ENCODE measurements at regions not wholly inside any gene's neighbourhood (a gene's known extent, or its start where the extent isn't known, plus 50 kb on each side); places are given as distances from the start of the nearest gene placed in this dataset.

DNA sequence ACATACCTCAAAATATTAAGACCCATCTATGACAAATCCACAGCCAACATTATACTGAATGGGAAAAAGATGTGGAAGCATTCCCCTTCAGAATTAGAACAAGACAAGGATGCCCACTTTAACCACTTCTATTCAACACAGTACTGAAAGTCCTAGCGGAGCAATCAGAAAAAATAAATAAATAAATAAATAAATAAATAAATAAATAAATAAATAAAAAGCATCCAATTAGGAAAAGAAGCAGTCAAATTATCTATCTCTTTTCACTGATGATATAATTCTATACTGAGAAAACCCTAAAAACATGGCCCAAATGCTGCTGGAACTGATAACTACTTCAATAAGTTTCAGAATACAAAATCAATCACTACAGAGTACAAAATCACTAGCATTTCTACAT is 67.5 kb downstream of the PRR32 start:
- DNase-seq, result no peak

DNA sequence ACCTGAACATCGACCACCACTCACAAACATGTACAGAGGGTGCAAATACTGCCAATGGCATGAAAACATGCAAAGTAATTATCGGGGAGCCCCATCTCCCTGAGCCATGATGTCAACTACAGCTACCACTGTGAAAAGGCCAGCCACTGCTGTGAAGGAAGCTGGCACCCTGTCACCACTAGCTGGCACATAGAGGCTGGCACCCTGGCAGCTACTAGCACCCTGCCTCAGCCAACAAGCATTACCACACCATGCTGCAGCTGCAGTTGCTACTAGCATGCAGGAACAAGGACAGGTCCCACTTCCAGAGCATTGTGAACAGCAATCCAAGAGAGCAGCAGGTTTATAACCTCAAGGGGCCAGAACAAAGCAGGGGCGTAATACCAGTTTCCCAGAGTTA is 81.4 kb downstream of the PRR32 start:
- no peak for DNase-seq

DNA sequence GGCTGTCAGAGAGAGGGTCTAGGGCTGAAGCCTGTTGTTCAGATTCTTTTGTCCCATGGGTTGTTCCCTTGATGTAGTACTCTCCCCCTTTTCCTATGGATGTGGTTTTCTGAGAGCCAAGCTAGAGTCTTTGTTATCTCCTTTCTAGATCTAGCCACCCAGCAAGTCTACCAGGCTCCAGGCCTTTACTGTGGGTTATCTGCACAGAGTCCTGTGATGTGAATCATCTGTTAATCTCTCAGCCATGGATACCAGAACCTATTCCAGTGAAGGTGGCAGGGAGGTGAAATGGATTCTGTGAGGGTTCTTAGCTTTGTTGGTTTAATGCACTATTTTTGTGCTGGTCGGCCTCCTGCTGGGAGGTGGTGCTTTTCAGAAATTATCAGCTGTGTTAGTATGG is 109.5 kb downstream of the PRR32 start:
- DNase-seq, result no peak

DNA sequence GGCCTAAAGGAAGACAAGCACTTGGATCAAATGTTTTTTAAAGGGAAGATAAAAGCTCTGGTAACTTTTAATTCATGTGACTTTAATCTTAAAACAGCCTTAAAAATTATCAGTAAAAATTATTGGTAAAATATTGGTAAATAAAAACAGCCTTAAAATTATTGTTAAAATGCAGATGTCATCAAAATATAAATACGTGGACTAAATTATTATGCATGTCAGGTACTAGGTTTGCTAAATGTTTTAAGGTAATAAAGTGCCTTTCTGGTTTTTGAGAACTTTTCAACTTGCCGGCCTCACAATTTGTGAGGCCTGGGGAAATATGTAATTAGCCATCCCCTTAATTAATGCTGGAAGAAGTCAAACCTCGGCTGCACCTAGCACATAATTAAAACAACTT is 147.7 kb downstream of the PRR32 start:
- DNase-seq, result no peak

DNA sequence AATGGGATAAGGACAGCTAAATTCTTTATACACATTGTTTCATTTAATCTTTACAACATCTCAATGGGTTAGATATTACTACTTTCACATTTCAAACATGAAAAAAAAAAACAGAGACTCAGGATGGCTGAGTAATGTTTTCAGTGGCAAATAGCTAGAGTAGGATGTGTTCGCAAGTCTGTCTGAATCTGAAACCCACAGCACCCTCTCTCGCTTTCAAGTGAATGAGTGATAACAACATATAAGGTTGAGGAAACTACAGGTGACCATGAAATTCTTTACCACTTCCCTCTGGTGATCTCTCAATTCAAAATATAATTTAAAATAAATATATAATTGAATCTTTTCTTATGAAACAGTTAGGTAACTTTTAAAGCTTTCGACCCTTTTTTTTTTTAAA is 162.6 kb downstream of the PRR32 start:
- no peak for DNase-seq

DNA sequence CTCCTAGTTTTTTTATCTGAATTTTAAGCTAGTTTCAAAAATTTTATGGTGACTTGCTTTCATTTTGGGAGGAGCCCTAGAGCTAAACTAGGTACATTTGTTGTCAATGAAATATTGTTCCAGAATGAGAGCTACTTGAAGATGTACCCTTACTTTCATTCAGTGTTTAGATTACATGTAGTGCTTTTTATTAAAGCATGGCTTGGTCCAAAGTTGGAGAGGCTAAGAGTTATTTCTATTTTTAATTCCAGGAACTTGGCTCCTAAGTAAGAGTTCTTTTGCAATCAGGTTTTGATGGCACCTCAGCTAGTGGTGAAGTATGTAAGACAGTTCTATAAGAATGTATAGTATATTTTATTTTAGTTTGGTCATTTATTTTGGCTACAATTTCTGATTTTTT is 165.5 kb downstream of the PRR32 start:
- no peak for DNase-seq

DNA sequence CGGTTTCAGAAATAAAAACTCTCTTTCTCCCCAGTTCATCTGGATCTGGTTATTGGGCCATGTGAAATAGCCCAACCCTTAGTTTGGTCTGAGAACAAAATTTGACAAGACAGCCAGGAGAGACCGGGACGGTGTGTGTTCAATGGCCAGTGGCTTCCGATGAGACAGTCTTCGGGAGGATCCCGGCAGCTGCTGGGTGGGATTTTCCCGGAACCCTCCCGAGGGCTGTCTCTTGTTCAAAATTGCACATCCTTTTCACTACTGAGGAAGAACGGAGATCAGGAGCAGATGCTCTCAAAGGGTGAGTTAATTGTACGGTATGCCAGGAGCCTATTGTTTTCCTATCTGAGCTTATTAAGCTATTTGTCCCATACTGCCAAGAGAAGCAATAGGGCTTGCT is 166.5 kb downstream of the PRR32 start:
- DNase-seq, result no peak

DNA sequence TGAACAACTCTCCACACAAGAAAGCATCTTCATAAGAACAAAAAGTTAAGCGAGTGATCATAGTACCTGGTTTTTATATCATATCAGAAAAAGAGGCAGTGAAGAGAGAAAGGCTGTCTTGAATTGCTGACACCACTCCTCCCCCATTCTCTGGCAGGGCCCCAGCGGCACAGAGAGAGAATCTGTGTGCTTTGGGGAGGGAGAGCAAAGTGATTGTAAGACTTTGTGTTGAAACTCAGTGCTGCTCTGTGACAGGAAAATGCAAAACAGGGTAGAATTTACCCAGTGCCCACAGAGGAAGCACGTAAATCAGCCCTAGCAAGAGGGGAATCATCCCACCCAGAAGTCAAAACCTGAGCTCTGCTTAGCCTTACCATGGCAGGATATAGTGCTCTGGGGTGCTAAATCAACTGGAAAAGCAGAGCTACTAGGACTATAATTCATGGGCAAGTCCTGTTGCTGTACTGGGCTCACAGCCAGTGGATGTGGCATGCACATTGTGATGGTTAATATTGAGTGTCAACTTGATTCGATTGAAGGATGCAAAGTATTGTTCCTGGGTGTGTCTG is 174.6 kb downstream of the PRR32 start:
- no peak for DNase-seq

DNA sequence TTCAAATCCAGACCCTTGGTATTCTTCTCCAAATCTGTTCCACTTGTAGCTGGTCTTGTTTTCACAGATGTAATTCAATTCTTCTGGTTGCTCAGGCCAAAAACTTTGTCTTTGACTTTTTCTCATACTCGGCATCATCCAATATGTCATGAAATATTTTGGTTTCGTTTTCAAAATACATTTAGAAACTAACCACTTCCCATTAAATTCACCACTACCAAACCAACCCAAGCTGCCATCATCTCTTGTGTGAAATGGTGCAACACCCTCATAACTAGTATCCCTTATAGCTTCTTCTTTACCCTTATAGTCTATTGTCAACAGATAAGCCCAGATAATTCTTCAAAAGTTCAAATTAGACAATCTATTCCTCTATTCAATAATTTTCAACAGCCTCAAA is 192.1 kb downstream of the PRR32 start:
- DNase-seq, result no peak

DNA sequence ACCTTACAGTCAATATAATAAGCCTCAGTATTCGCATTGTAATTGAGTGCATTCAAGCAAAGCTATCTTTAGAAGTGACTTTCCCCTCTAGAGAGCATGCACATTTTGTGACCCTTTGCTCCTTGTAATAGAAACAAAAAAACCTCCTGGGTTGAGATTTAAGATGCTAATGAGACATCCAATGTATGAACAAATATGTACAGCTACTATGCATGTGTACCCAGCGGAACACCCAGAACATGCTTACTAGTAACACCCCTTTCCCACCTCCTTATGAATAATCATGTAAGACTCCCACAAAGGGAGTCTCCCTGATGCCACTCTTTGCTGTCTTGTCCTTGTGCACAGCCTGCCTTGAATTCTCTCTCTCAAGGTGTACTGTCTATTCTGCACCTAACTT is 205.5 kb downstream of the PRR32 start:
- DNase-seq, result no peak

DNA sequence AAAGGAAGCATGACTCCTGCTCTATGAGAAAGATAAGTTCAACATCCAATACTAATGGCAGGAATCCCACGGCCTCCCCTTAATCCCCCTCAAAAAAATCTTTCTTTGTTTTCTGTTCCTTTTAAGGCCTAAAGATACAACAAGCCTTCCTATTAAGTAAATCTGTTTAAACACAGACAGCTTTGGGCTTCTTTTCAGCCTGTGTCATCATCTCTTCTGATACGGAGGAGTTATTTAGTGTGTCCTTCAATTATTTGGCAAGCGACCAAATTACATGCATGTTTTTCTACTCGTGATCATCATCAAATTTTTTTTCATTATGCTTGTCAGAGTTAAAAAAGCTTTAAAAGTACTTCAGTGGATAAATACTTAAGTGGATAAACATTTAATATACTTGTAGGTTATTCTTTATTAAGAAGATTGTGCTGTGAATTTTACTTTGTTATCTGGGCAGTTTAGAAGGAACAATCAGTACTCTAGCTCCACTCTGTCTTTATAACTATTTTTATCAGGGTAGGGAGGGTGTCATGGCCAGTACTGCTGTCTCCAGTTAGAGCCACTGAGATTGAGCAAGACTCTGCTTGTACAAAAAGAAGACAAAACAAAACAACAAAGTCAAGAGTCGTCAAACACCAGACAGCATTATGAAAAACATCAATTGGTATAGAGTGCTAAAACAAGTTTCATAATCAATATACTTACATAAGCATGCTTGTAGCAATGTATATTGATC is 210.7 kb downstream of the PRR32 start:
- DNase-seq, result peak; percentile 11

DNA sequence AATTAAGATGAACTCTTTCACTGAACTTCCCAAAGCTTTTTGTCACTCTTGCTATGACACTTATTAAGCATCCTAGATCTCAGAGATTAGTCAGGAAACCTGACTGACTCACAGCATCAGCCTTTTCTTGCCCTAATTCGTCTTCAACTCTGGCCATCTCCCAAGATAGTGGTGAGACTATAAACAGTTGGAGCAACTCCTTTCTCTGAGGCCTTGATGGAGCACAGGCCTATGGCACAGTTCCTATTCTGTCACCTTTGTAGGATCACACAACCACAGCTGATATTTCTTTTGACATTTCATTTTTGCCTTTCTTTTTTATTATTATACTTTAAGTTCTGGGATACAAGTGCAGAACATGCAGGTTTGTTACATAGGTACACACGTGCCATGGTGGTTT is 217.6 kb downstream of the PRR32 start:
- DNase-seq, result peak; percentile 19

DNA sequence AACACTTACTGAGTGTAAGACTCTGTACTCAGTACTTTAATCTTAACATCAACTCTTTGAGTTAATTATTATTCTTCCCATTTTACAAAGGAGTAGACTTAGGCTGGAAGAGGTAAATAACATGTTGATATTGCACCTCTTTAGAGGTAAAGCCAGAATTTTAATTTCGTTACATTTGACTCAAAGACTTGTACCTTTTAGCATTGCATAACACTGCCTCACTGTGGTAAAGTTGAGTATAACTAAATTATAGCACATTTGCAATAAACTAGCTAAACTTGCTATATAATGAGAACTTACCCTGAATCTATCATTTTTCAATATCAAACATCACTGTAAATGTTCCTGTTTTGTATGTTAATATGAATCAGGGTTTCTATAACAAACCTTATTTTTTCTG is 218.5 kb downstream of the PRR32 start:
- DNase-seq, result no peak

DNA sequence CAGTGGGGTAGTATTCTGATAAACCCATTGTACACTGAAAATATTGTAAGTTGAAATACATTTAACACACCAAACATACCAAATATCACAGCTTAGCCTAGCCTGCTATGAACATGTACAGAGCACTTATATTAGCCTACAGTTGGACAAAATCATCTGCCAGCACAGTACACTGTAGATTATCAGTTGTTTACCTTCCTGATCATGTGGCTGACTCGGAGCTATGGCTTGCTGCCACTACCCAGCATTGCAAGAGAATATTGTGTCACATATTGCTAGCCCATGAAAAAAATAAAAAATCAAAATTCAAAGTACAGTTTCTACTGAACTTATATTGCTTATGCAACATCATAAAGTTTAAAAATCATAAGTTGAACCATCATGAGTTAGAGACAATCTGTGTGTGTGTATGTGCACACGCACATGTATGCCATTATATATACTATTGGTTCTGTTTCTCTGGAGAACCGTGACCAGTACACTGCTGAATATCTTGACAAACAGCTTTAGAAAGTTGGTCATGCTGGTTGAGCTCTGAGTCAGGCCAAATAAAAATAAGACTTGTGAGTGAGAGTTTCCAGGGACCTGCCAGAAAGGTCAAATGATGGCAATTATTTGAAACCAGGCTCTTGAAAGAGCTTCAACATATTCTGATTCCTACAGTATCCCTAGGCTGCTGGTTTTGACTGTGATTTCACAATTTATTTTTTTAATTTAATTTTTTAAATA is 238.5 kb downstream of the PRR32 start:
- no peak for DNase-seq

DNA sequence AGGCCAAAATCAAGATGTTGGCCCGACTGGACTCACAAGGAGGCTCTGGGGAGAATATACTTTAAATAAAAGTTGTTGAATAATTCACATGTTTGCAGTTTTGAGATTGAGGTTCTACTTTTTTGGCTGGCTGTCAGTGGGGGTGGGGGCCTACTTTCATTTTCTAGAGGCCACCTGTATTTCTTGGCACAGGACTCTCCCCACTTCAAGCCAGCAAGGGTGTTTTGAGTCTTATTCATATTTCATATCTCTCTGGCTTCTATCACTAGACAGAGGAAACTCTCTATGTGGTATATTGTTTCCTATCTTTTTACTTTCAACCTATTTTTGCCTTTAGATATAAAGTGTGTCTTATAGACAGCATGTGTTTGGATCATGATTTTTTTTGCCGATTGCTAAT is 266.4 kb downstream of the PRR32 start:
- no peak for DNase-seq

DNA sequence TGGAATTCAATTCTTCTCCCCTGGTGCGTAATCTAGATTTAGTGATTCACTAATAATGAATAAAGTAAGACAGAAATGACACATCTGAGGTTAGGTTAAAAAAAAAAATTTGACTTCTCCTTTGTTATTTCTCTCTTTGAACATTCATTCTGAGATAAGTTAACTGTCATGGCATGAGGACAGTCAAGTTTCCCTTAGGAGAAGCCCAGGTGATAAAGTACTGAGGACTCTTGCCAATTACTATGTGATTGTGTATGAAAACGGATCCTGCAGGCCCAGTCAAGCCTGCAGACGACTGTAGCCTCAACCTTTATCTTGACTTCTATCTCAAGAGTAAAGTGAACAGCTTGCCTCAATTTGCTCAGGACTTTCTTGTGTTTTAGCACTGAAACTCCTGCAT is 293.2 kb downstream of the PRR32 start:
- no peak for DNase-seq

DNA sequence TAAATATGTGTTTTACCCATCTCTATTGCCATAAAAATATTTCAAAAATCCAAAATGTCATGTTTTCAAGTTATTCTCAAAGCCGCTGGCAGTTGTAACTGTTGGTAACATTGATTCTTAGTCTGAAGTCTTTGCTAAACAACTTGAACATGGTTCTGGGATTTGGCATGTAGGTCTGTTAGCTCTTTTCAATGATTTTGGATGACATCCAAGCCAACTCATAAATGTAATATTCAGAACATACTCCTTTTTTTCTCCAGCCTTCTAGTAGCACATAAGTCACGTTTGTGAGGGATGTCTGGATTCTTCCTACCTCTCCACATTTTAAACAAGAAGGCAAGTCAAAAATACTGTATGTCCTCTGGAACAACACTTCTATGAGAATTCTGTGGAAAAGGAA is 305.3 kb downstream of the PRR32 start:
- DNase-seq, result peak; percentile 1

DNA sequence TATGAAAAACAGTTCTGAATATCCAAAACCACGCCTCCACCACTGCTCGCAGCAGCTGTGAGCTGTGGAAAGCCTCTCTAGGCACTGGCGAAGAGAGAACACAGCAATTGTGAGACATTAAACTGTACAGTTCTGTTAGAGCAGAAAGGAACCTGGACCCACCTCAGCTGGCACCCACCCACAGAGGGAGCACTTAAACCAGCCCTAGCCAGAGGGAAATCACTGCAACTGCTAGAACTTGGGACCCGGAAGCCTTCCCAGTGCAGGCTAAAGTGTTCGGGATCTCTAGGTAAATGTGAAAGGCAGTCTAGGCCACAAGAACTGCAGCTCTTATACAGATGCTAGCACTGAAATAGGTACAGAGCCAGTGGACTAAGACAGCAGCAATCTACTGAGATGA is 308.8 kb downstream of the PRR32 start:
- no peak for DNase-seq

DNA sequence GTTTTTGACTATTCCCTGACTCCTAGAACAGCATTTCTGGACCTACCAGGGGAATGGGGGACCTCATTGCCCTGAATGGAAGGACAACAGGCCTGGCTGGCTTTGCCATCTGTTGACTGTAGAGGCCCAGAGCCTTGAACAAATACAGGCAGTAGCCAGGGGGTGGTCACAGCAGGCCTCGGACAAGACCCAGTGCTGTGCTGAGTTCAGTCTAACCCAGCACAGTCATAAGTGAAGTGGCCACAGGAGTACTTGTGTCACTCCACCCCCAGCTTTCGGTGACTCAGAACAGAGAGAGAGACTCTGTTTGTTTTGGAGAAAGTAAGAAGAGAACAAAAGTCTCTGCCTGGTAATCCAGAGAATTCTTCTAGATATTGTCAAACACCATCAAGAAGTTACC is 310.0 kb downstream of the PRR32 start:
- peak; percentile 6 for DNase-seq

DNA sequence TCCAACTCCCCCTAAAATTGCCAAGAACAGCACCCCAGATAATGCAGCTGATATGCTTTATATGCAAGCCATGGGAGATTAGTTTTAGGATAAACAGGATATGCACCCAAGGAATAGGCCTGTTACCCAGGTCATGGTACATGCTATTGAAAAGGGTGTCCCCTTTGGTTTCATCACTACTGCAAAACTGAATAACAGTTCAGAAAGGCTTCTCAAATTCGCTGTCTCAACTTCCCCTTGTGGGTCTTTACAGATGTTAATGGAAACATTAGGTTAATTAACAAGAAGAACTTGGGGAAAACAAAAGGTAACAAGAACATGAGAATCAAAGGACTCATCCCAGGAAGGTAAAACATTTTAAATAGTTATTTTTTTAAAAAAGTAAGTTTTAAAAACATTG is 318.7 kb downstream of the PRR32 start:
- no peak for DNase-seq

DNA sequence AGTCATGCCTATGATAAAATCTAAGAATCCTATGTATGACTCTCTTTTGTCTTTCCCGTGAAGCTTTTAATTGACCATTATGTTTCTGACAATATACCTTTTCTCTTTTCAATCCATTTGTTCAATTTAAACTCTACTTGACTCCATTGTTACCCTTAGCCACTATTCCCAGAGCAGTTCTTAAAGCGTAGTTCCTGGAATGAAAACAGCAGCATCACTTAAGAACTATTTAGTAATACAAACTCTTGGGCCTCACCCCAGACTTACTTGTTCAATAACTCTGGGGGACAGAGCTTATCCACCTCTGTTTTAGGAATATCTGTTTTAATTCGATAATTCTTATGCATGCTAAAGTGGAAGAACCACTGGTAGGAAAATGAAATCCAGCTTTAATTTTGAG is 358.4 kb downstream of the PRR32 start:
- no peak for DNase-seq

DNA sequence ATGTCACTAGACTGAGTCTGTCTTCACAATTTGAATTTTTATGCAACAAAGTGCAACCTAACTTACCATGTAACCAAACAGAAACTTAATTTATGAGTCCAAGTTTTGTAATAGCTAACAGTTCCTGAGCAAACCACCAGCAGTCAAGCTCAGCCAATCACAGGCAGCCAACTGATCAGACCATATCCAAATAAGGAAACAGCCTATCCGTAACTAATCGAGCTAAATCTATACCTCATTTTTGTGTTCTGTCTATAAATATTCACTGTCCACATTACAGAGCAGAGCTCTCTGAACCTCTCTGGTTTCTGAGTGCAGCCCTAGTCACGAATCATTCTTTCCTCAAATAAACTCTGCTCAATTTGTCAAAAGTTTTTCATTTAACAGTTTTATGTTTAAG is 367.6 kb downstream of the PRR32 start:
- DNase-seq, result no peak

DNA sequence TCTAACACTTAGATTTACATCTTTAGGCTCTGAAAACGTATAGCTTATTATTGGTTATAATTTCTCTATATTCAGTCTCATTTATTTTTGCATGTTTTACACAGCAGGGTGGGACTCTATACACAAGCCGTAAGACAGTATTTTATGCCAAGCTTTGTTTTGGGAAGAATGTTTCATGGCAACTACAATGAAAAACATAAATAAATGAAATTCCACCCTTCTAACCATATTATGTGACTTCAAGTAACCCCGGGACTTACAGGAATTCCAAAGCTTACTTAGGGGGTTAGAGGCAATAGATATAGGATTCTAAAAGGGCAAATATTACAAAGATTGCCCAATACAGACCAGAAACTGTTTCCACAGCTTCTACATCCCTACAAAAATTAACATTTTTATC is 370.9 kb downstream of the PRR32 start:
- DNase-seq, result no peak

DNA sequence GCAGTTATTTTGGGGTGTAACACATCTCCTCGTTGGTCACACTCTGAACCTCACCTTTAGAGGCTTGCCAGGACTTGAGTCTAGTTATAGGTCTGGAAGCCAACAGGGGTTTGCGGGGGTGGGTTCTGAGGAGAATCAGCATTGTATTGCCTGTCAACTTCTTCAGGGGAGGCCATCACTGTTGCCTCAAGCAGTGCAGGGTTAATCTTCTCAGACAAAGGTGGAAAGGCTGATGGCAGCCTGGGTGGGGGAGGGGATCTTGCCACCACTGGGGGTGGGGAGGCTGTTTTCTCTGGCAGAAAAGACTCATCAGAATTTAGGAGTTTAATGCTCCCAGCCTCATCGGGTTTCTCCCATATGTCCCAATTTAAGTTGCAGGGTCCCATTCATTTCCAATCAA is 387.8 kb downstream of the PRR32 start:
- no peak for DNase-seq

Data from fibroblast of skin of back (primary cell).